ENCODE measurements at regions not wholly inside any gene's neighbourhood (a gene's known extent, or its start where the extent isn't known, plus 50 kb on each side); places are given as distances from the start of the nearest gene placed in this dataset.

DNA sequence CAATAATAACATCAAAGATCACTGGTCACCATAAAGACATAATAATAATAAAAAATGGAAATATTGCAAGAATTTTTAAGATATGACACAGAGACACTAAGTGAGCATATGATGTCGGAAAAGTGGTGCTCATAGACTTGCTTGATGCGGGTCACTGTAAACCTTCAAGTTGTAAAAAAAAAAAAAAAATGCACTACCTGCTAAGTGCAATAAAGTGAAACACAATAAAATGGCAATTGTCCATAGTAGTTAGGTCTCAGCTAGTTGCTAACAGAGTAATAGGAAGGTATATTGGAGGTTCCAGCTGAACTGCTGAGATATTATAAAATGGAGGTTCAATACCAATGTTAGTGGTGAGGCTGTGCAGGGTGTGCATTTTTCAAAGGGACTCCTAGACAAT, 146.6 kb upstream of the MRPS22 start:
- Histone ChIP-seq H3K36me3 (no peaks in the 10 kb centered on the region), H3K4me1 (no peaks in the 10 kb centered on the region), H3K27me3 (ENCODE audit: low read depth) (no peaks in the 10 kb centered on the region), H3K27ac (replicated peaks) (no peak overlapping the region), H3K4me3 (no peak overlapping the region), H3K9me3 (replicated peaks) (peaks cover 10% of the 10 kb centered on the region)
- TF ChIP-seq, protein P1, sequence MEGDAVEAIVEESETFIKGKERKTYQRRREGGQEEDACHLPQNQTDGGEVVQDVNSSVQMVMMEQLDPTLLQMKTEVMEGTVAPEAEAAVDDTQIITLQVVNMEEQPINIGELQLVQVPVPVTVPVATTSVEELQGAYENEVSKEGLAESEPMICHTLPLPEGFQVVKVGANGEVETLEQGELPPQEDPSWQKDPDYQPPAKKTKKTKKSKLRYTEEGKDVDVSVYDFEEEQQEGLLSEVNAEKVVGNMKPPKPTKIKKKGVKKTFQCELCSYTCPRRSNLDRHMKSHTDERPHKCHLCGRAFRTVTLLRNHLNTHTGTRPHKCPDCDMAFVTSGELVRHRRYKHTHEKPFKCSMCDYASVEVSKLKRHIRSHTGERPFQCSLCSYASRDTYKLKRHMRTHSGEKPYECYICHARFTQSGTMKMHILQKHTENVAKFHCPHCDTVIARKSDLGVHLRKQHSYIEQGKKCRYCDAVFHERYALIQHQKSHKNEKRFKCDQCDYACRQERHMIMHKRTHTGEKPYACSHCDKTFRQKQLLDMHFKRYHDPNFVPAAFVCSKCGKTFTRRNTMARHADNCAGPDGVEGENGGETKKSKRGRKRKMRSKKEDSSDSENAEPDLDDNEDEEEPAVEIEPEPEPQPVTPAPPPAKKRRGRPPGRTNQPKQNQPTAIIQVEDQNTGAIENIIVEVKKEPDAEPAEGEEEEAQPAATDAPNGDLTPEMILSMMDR (IDR thresholded peaks at IDR 0.05; ENCODE audit: borderline replicate concordance): no peak
- DNase-seq: no peak
- intact Hi-C loops (cut with micrococcal nuclease): no loop called here

GRCh38 chr3:139198186-139198585, 145.6 kb upstream of the MRPS22 start:
- intact Hi-C loops (cut with micrococcal nuclease): no loop called here
- no peaks in the 10 kb centered on the region for H3K27me3 ChIP-seq (ENCODE audit: low read depth)
- TF ChIP-seq, protein P1 (IDR thresholded peaks at IDR 0.05; ENCODE audit: borderline replicate concordance): no peak

DNA sequence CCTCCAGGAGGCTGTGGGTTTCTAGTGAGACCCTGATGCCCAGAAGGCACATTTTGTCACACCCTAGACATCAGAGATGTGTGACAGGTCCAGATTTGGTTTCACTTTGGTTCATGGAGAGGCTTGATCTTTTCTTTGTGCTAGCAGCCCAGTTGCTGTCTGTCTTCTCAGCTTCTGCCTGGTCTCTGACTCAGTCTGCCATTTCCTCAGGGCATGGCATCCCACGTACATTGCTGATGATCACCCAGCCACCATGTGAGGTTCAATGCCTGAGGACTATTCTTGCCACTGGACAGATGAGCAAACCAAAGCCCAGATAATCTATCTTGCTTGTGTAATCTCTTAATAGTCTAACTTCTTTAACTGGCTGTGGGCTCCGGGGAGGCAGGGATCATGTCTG, 144.9 kb upstream of the MRPS22 start:
- Histone ChIP-seq H3K36me3 (no peaks in the 10 kb centered on the region), H3K4me1 (no peaks in the 10 kb centered on the region), H3K27ac (replicated peaks) (no peak overlapping the region), H3K4me3 (no peak overlapping the region), H3K27me3 (ENCODE audit: low read depth) (no peaks in the 10 kb centered on the region), H3K9me3 (replicated peaks) (peaks cover 10% of the 10 kb centered on the region)
- TF ChIP-seq, protein P1 (IDR thresholded peaks at IDR 0.05; ENCODE audit: borderline replicate concordance): no peak
- no peak for DNase-seq
- intact Hi-C loops (cut with micrococcal nuclease): no loop called here

More at GRCh38 chr3:139198186-139198585, 145.6 kb upstream of the MRPS22 start:
- DNase-seq: no peak
- H3K4me3 ChIP-seq: no peak overlapping the region
- H3K4me1 ChIP-seq: no peaks in the 10 kb centered on the region
- no peaks in the 10 kb centered on the region for H3K36me3 ChIP-seq
- no peak overlapping the region for H3K27ac ChIP-seq (replicated peaks)
- H3K9me3 ChIP-seq (replicated peaks): peaks cover 10% of the 10 kb centered on the region

DNA sequence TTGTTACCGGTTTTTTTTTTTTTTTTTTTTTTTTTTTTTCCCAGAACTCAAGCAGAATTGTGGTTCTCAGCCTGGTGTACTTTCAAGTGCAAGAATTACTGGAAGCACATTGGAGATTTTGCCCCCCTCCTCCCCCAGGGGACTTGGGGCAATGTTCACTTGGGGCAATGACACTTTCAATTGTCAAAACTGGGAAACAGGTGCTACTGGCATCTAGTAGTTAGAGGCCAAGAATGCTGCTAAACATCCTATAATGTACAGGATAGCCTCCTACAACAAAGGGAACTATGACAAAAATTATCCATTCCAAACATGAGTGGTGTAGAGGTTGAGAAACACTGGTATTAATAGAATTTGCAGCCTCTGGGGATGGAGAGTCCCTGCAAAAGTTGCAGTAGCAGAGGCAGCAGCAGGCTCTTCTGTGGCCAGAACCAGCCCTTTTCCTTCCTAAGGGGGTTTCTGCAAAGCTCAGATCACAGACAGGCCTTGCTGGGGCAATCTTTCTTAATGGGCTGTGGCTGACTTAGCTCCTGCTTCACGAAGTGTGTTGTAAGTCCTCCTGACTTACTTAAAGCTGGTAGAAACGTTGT, 144.3 kb upstream of the MRPS22 start:
- DNase-seq: no peak
- intact Hi-C loops (cut with micrococcal nuclease): no loop called here

GRCh38 chr3:139201446-139202225, 142.2 kb upstream of the MRPS22 start:
- TF ChIP-seq, protein P1 (IDR thresholded peaks at IDR 0.05; ENCODE audit: borderline replicate concordance): no peak

More for the DNA sequence above, 144.3 kb upstream of the MRPS22 start:
- H3K27ac ChIP-seq (replicated peaks): no peak overlapping the region
- H3K4me1 ChIP-seq: no peaks in the 10 kb centered on the region
- TF ChIP-seq, protein P1 (IDR thresholded peaks at IDR 0.05; ENCODE audit: borderline replicate concordance): no peak
- no peaks in the 10 kb centered on the region for H3K36me3 ChIP-seq
- no peaks in the 10 kb centered on the region for H3K27me3 ChIP-seq (ENCODE audit: low read depth)
- no peak overlapping the region for H3K4me3 ChIP-seq
- H3K9me3 ChIP-seq (replicated peaks): peaks cover 10% of the 10 kb centered on the region

More at GRCh38 chr3:139201446-139202225, 142.2 kb upstream of the MRPS22 start:
- DNase-seq: no peak
- Histone ChIP-seq H3K36me3 (no peaks in the 10 kb centered on the region), H3K4me1 (no peaks in the 10 kb centered on the region), H3K9me3 (replicated peaks) (no peaks in the 10 kb centered on the region), H3K27ac (replicated peaks) (no peak overlapping the region), H3K27me3 (ENCODE audit: low read depth) (no peaks in the 10 kb centered on the region), H3K4me3 (no peak overlapping the region)
- intact Hi-C loops (cut with micrococcal nuclease): no loop called here
